KMS-11 (cell line): ENCODE measurements at regions not wholly inside any gene's neighbourhood (a gene's known extent, or its start where the extent isn't known, plus 50 kb on each side); places are given as distances from the start of the nearest gene placed in this dataset.

Experiments used
- H2AFZ ChIP-seq: fragments of 200-600 bp; sonication (generic); 2 replicates; pipeline ENCODE4 v1.6.1; 2016; ENCODE audit warnings: antibody characterized with exemption, mixed run types, low read depth
- H3K27ac ChIP-seq: fragments of 200-600 bp; sonication (generic); 2 replicates; pipeline ENCODE4 v1.6.1; 2016; ENCODE audit warnings: mild to moderate bottlenecking, mixed run types
- H3K27me3 ChIP-seq: fragments of 200-600 bp; sonication (generic); 2 replicates; pipeline ENCODE4 v1.6.1; 2017; ENCODE audit warnings: mild to moderate bottlenecking, low read depth, mixed run types, moderate library complexity; ENCODE audit not compliant: insufficient read depth
- H3K36me3 ChIP-seq: fragments of 200-600 bp; sonication (generic); 2 replicates; pipeline ENCODE4 v1.6.1; 2017; ENCODE audit warnings: mild to moderate bottlenecking, mixed run types; ENCODE audit not compliant: insufficient read depth
- H3K4me1 ChIP-seq: fragments of 200-600 bp; sonication (generic); 2 replicates; pipeline ENCODE4 v1.6.1; 2016; ENCODE audit warnings: mild to moderate bottlenecking, low read depth, mixed run types; ENCODE audit not compliant: poor library complexity, severe bottlenecking
- H3K4me2 ChIP-seq: fragments of 200-600 bp; sonication (generic); 2 replicates; pipeline ENCODE4 v1.7.0; 2016; ENCODE audit warnings: mild to moderate bottlenecking, mixed run types
- H3K4me3 ChIP-seq: fragments of 200-600 bp; sonication (generic); IDR thresholded peaks from 2 replicates; pipeline ENCODE4 v1.6.1; 2017; ENCODE audit warnings: low read depth, low read length, mixed read lengths; ENCODE audit not compliant: insufficient read depth
- H3K79me2 ChIP-seq: fragments of 200-600 bp; sonication (generic); 2 replicates; pipeline ENCODE4 v1.6.1; 2016; ENCODE audit warnings: low read depth, mixed run types; ENCODE audit not compliant: insufficient read depth
- H3K9ac ChIP-seq: fragments of 200-600 bp; sonication (generic); 2 replicates; pipeline ENCODE4 v1.6.1; 2016; ENCODE audit warnings: mild to moderate bottlenecking, mixed run types
- H4K20me1 ChIP-seq: fragments of 200-600 bp; sonication (generic); 2 replicates; pipeline ENCODE4 v1.6.1; 2016; ENCODE audit warnings: mild to moderate bottlenecking, mixed run types; ENCODE audit not compliant: insufficient read depth
- TF ChIP-seq, protein P1 (sequence below): fragments of 200-600 bp; sonication (generic); conservative IDR thresholded peaks from 2 replicates; pipeline ENCODE4 v1.6.1; 2017; ENCODE audit warnings: low read depth, mild to moderate bottlenecking, antibody characterized with exemption, low read length, moderate library complexity, mixed read lengths

DNA sequence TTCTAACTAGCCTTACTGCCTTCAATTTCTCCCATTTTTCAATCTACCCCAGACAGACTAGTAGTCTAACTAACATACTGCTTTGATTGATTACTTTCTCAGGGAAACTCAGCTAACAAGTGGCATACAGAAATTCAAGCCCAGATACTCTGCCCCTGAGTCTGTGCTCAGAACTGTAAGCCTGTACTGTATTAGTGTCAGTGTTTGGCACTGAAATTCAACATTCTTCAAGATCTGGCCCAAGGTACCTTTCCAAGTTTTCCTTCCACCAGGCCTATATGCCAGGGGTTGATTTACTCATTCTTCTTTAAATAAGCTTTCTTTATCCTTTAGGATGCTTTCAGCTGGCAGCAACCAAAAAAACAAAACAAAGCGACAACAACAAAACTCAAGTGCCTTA is 433.2 kb upstream of the MARCKS start:
- Histone ChIP-seq H3K27ac (no peak overlapping the region), H3K27me3 (no peaks in the 10 kb centered on the region), H3K4me1 (no peaks in the 10 kb centered on the region), H3K4me3 (no peak overlapping the region), H3K36me3 (no peaks in the 10 kb centered on the region), H3K9ac (no peak overlapping the region), H3K79me2 (no peaks in the 10 kb centered on the region), H4K20me1 (no peaks in the 10 kb centered on the region), H2AFZ (no peak overlapping the region), H3K4me2 (no peak overlapping the region)
- TF ChIP-seq, protein P1, sequence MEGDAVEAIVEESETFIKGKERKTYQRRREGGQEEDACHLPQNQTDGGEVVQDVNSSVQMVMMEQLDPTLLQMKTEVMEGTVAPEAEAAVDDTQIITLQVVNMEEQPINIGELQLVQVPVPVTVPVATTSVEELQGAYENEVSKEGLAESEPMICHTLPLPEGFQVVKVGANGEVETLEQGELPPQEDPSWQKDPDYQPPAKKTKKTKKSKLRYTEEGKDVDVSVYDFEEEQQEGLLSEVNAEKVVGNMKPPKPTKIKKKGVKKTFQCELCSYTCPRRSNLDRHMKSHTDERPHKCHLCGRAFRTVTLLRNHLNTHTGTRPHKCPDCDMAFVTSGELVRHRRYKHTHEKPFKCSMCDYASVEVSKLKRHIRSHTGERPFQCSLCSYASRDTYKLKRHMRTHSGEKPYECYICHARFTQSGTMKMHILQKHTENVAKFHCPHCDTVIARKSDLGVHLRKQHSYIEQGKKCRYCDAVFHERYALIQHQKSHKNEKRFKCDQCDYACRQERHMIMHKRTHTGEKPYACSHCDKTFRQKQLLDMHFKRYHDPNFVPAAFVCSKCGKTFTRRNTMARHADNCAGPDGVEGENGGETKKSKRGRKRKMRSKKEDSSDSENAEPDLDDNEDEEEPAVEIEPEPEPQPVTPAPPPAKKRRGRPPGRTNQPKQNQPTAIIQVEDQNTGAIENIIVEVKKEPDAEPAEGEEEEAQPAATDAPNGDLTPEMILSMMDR, result no peak

DNA sequence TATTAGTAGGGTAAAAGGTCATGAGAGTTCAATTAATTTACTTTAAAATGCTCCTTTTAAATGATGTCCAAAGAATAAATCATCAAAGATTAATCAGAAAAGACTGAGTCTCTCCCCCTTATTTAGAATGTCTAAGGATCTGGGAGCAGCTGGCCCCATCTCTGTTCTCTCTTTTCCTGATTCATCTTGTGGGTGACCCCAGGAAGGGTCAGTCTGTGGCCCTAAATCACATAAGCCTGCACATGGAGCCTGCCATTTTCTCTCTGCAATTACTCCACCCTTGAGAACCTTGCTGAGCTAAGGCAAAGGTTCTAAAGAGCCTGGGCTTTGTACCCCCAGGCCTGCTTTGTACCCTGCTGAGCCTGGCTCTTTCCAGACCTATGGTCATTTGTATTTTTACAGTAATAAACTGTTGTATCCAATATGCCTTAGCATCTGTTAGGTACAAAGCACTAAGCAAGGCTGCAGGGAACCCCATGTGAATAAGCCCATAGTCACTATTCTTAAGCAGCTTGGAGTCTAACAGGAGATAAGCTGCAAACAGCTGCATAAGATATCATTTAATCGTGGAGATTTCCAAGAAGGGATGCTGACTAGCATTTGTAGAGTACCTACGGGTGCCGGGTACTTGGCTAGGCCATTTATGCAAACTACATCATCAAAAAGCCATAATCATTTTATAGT is 431.0 kb upstream of the MARCKS start:
- H4K20me1 ChIP-seq, result no peaks in the 10 kb centered on the region
- no peaks in the 10 kb centered on the region for H3K27me3 ChIP-seq
- no peaks in the 10 kb centered on the region for H3K79me2 ChIP-seq
- no peaks in the 10 kb centered on the region for H3K4me1 ChIP-seq
- H3K36me3 ChIP-seq, result no peaks in the 10 kb centered on the region
- no peak overlapping the region for H3K27ac ChIP-seq
- H3K9ac ChIP-seq, result no peak overlapping the region
- H3K4me2 ChIP-seq, result no peak overlapping the region
- TF ChIP-seq, protein P1, result no peak
- H3K4me3 ChIP-seq, result no peak overlapping the region
- H2AFZ ChIP-seq, result no peak overlapping the region

DNA sequence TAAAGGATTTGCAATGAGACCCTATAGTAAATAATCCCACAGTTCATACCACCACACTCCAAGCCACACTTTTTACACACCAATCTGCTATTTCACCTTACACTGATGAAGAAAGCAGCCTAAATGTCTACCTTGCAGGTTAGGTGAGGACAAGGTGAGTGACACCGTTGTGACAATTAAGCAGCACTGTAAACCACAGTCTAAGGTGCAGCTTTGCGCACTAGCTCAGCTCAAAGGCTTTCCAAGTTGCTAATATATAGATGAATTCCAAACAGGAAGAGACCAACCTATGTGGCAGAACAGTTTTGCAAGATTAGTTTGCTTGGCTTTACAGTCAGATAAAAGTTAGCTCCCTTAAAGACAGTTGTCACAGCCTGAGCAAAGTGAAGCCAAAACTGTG is 429.5 kb upstream of the MARCKS start:
- H3K9ac ChIP-seq, result no peak overlapping the region
- H3K79me2 ChIP-seq, result no peaks in the 10 kb centered on the region
- H3K4me1 ChIP-seq, result no peaks in the 10 kb centered on the region

DNA sequence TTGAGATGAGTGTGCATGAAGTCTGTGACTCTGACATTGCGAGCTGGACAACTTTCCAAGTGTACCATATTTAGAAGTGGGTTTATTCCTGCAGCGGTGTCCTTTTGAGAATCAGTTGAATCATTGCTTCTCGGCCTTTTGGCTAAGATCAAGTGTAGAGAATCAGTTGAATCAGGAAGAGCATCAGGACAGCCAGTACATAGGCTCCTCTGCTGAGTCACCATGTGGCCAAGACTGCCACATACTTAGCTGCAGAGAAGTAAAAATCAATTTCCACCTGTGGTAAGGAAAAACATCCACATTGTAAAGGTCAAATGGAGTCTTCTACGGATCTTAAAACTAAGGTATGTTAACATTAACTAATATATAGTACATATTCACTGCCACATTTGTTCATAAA is 428.4 kb upstream of the MARCKS start:
- Histone ChIP-seq H3K27ac (no peak overlapping the region), H3K4me2 (no peak overlapping the region), H3K4me1 (no peaks in the 10 kb centered on the region), H3K79me2 (no peaks in the 10 kb centered on the region), H3K36me3 (no peaks in the 10 kb centered on the region), H2AFZ (no peak overlapping the region), H3K9ac (no peak overlapping the region), H3K4me3 (no peak overlapping the region), H4K20me1 (no peaks in the 10 kb centered on the region), H3K27me3 (no peaks in the 10 kb centered on the region)
- TF ChIP-seq, protein P1, result no peak

More for the DNA sequence above, 429.5 kb upstream of the MARCKS start:
- H3K36me3 ChIP-seq, result no peaks in the 10 kb centered on the region
- H3K4me3 ChIP-seq, result no peak overlapping the region
- TF ChIP-seq, protein P1, result no peak
- H3K27me3 ChIP-seq, result no peaks in the 10 kb centered on the region
- no peak overlapping the region for H3K27ac ChIP-seq
- no peak overlapping the region for H3K4me2 ChIP-seq
- H2AFZ ChIP-seq, result no peak overlapping the region
- H4K20me1 ChIP-seq, result no peaks in the 10 kb centered on the region
